GM19468 (cell line): ENCODE measurements at regions not wholly inside any gene's neighbourhood (a gene's known extent, or its start where the extent isn't known, plus 50 kb on each side); places are given as distances from the start of the nearest gene placed in this dataset.

Experiments used
- ATAC-seq: cut with Tn5 transposase; IDR thresholded peaks from one replicate; pipeline ENCODE4 v1.9.1; 2021; ENCODE audit warnings: mild to moderate bottlenecking, moderate library complexity, moderate number of reproducible peaks; ENCODE audit not compliant: unreplicated experiment; ENCODE audit errors: extremely low read depth

- no peak for ATAC-seq
These were observed 51.2 kb upstream of the KCNN2 start for GRCh38 chr5:114310666-114311065.

- no peak for ATAC-seq
These were observed 50.6 kb upstream of the KCNN2 start for GRCh38 chr5:114311281-114311680.

GRCh38 chr5:114311968-114312367 lies 49.9 kb upstream of the KCNN2 start:
- no peak for ATAC-seq
